ENCODE measurements at regions not wholly inside any gene's neighbourhood (a gene's known extent, or its start where the extent isn't known, plus 50 kb on each side); places are given as distances from the start of the nearest gene placed in this dataset.
"Not testable (repeated sequence)": the region's sequence is repeated elsewhere in the genome, so short reads cannot be mapped to it uniquely, and the experiment has no call there.

DNA sequence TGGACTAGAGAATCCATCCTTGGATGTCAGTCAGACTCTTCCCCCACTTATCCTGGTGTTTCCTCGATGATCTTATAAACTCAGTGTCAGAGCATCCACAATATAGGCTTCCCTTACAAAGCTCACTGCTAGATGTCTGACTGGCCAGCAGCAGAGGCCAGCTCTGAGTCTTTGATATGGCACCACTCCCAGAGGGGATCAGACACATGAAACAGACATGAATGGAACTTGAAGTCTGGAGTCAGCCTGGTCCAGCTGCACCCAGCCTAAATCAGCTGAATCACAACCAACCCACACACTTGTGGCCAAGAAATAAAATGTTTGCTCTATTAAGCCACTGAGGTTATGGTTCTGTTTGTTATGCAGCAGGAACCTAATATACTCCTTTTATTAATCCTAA lies 129.6 kb upstream of the MED14 start:
- TF ChIP-seq, protein P1, sequence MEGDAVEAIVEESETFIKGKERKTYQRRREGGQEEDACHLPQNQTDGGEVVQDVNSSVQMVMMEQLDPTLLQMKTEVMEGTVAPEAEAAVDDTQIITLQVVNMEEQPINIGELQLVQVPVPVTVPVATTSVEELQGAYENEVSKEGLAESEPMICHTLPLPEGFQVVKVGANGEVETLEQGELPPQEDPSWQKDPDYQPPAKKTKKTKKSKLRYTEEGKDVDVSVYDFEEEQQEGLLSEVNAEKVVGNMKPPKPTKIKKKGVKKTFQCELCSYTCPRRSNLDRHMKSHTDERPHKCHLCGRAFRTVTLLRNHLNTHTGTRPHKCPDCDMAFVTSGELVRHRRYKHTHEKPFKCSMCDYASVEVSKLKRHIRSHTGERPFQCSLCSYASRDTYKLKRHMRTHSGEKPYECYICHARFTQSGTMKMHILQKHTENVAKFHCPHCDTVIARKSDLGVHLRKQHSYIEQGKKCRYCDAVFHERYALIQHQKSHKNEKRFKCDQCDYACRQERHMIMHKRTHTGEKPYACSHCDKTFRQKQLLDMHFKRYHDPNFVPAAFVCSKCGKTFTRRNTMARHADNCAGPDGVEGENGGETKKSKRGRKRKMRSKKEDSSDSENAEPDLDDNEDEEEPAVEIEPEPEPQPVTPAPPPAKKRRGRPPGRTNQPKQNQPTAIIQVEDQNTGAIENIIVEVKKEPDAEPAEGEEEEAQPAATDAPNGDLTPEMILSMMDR (IDR thresholded peaks at IDR 0.05), result no peak

DNA sequence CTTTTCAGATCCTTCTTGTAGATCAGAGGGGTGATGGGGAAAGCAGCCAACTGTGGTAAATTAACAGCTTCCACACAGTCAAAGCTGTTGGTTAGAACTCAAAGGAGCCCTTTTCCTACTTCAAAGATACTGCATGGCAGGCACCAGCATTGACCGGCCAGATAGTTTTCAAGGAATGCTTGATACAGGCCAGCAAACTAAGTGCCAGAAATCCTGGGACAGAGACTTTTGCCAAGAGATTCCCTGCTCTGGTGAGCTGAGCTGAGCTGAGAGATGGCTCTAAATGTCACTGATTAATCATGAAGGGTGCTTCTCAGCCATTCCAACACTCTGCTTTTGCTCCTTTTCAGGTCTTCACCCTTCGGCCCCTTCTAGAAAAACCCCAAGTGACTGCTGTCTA lies 131.6 kb upstream of the MED14 start:
- no peak for DNase-seq (ENCODE audit: low spot score)
- TF ChIP-seq, protein P1 (IDR thresholded peaks at IDR 0.05), result no peak
- no peak overlapping the region for H3K27ac ChIP-seq
- H3K4me3 ChIP-seq, result no peak overlapping the region

More for the DNA sequence above, 129.6 kb upstream of the MED14 start:
- DNase-seq (ENCODE audit: low spot score), result no peak
- H3K4me3 ChIP-seq, result no peak overlapping the region
- H3K27ac ChIP-seq, result no peak overlapping the region

DNA sequence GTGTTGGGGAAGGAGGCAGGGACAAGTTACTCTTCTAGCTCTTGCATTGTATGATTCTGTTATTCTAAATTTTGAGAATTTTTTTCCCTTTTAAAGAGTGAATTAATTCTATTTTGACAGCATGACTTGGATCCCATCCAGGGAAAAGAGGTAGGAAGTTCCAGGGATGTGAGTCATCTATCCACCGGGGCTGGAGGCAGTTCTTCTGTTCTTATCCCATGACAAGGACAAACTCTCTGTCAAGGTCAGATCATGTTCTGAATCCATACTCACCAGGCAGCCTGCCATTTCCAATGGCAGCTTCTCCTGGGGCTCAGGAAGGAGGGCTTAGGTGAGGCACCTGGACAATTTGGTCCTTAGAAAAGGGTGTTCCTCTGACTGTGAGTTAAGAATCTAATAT lies 132.0 kb upstream of the MED14 start:
- DNase-seq (ENCODE audit: low spot score), result no peak
- Histone ChIP-seq H3K27ac (no peak overlapping the region), H3K4me3 (no peak overlapping the region)
- TF ChIP-seq, protein P1 (IDR thresholded peaks at IDR 0.05), result no peak

- DNase-seq (ENCODE audit: low spot score), result no peak
- no peak overlapping the region for H3K27ac ChIP-seq
- no peak overlapping the region for H3K4me3 ChIP-seq
- TF ChIP-seq, protein P1 (IDR thresholded peaks at IDR 0.05), result no peak
Measured at GRCh38 chrX:40868868-40869267, 133.5 kb upstream of the MED14 start.

GRCh38 chrX:40870982-40871381 lies 135.6 kb upstream of the MED14 start:
- not testable (repeated sequence) for H3K4me3 ChIP-seq; H3K27ac ChIP-seq; DNase-seq (ENCODE audit: low spot score)

- no peak overlapping the region for H3K27ac ChIP-seq
- no peak overlapping the region for H3K4me3 ChIP-seq
- no peak for DNase-seq (ENCODE audit: low spot score)
- TF ChIP-seq, protein P1 (IDR thresholded peaks at IDR 0.05), result no peak
Measured at GRCh38 chrX:40871385-40872082, 136.2 kb upstream of the MED14 start.

GRCh38 chrX:40872351-40872750 lies 137.0 kb upstream of the MED14 start:
- TF ChIP-seq, protein P1 (IDR thresholded peaks at IDR 0.05), result no peak
- Histone ChIP-seq H3K27ac (no peak overlapping the region), H3K4me3 (no peak overlapping the region)
- no peak for DNase-seq (ENCODE audit: low spot score)
